ENCODE measurements at regions not wholly inside any gene's neighbourhood (a gene's known extent, or its start where the extent isn't known, plus 50 kb on each side); places are given as distances from the start of the nearest gene placed in this dataset.

DNA sequence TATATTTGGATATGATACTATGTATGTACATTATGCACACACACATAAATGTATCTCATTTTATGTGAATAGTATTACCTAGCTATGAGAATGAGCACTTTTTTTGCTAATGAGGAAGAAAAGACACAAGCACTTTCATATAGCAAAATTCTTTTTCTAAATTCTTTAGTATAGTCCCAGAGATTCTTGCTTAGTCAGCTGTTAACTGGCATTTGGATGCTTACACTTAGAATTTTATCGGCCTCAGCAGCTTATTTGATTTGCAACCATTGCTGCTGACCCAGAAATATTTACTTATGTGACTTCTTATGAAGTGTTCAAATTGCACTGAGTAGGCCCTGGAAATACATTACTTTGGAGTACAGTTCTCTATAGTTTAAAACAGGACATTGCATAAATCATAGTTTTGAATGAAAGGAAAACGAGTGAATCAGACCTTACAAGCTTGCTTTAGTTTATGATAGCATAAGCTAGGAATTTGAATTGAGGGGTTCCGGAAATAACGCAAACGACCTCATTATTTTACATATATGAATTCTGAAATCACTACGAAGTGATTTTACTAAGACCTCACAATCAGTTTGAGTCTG lies 653.9 kb upstream of the NEGR1 start:
- H3K4me3 ChIP-seq (ENCODE audit: low read depth, low read length): no peak overlapping the region
- TF ChIP-seq CTCF (IDR thresholded peaks at IDR 0.05; ENCODE audit: borderline replicate concordance, insufficient read depth, low read depth, low read length): no peak

GRCh38 chr1:72932025-72932424 lies 649.7 kb upstream of the NEGR1 start:
- no peak for TF ChIP-seq CTCF (IDR thresholded peaks at IDR 0.05; ENCODE audit: borderline replicate concordance, insufficient read depth, low read depth, low read length)
- H3K4me3 ChIP-seq (ENCODE audit: low read depth, low read length): no peak overlapping the region

DNA sequence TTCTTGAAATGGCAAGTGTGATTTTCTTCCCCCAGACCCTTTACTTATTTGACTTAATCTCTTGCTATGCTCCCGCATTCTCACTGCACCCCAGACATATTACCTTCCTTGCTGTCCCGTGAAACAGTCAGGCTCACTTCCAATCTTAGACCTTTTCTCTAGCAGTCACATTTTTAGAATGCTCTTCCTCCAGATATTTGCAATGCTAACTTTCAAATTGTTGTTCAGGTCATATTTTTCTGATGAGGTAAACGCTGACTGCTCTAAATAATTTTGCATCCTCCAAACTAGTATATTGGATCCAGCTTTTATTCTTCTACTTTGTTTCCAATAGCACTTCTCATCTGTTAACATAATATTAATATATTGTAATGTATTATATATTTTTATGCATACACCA lies 648.2 kb upstream of the NEGR1 start:
- no peak for TF ChIP-seq CTCF (IDR thresholded peaks at IDR 0.05; ENCODE audit: borderline replicate concordance, insufficient read depth, low read depth, low read length)
- H3K4me3 ChIP-seq (ENCODE audit: low read depth, low read length): no peak overlapping the region

- no peak overlapping the region for H3K4me3 ChIP-seq (ENCODE audit: low read depth, low read length)
- no peak for TF ChIP-seq CTCF (IDR thresholded peaks at IDR 0.05; ENCODE audit: borderline replicate concordance, insufficient read depth, low read depth, low read length)
These were observed 636.6 kb upstream of the NEGR1 start for GRCh38 chr1:72918940-72919339.

GRCh38 chr1:72917920-72918319 lies 635.6 kb upstream of the NEGR1 start:
- no peak overlapping the region for H3K4me3 ChIP-seq (ENCODE audit: low read depth, low read length)
- TF ChIP-seq CTCF (IDR thresholded peaks at IDR 0.05; ENCODE audit: borderline replicate concordance, insufficient read depth, low read depth, low read length): no peak

GRCh38 chr1:72915581-72915980 lies 633.2 kb upstream of the NEGR1 start:
- no peak overlapping the region for H3K4me3 ChIP-seq (ENCODE audit: low read depth, low read length)
- TF ChIP-seq CTCF (IDR thresholded peaks at IDR 0.05; ENCODE audit: borderline replicate concordance, insufficient read depth, low read depth, low read length): no peak

DNA sequence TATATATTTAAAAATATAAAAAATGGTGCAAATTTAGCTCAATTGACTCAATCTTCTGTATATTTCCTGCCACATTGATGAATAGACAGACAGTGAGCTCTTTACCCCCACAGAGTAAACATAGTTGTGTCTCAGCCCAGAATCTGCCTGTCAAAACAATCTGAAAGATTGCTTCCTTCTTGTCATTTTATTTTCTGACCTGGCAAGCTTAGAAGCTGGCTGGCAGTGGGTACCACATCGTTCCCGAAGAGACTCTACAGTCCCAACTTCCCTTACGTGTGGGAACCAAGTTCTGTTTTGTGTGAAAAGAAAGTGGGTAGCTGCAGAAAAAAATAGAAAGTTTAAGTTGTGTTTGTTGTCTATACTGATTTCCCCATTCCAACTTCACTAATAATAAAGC lies 629.3 kb upstream of the NEGR1 start:
- TF ChIP-seq CTCF (IDR thresholded peaks at IDR 0.05; ENCODE audit: borderline replicate concordance, insufficient read depth, low read depth, low read length): no peak
- H3K4me3 ChIP-seq (ENCODE audit: low read depth, low read length): no peak overlapping the region

Data from GM12875 (cell line).